Left ventricle myocardium inferior (tissue), 1 donor: ENCODE measurements at regions not wholly inside any gene's neighbourhood (a gene's known extent, or its start where the extent isn't known, plus 50 kb on each side); places are given as distances from the start of the nearest gene placed in this dataset.

Source experiments
- DNase-seq: peaks from one replicate; pipeline ENCODE4 v3.0.0-alpha.2; 2020
- H3K27ac ChIP-seq: fragments of 200-600 bp; replicated peaks from 2 replicates; pipeline ENCODE4 v1.8.0; 2021
- H3K27me3 ChIP-seq: fragments of 200-600 bp; 2 replicates; pipeline ENCODE4 v1.8.0; 2021; ENCODE audit warnings: low read depth
- H3K36me3 ChIP-seq: fragments of 200-600 bp; 2 replicates; pipeline ENCODE4 v1.8.0; 2021
- H3K4me1 ChIP-seq: fragments of 200-600 bp; 2 replicates; pipeline ENCODE4 v1.8.0; 2021
- H3K4me3 ChIP-seq: fragments of 200-600 bp; 2 replicates; pipeline ENCODE4 v1.8.0; 2021; ENCODE audit warnings: mild to moderate bottlenecking, moderate library complexity
- H3K9me3 ChIP-seq: fragments of 200-600 bp; replicated peaks from 2 replicates; pipeline ENCODE4 v1.8.0; 2021
- CTCF ChIP-seq: fragments of 200-600 bp; IDR thresholded peaks from 2 replicates; pipeline ENCODE4 v1.8.0; 2021; ENCODE audit warnings: antibody characterized with exemption, mild to moderate bottlenecking, borderline replicate concordance
- intact Hi-C: fragments of 100-400 bp; cut with micrococcal nuclease; formaldehyde crosslinking; loops from one replicate; pipeline ENCODE4 v1.11.0; 2022
- donor health status: DM: no; HTN: yes; CAD: no; lungs with severe emphysema.

GRCh38 chr7:81349044-81349443, 420.8 kb downstream of the HGF start:
- H3K4me3 ChIP-seq = no peak overlapping the region
- TF ChIP-seq CTCF = no peak
- no peaks in the 10 kb centered on the region for H3K4me1 ChIP-seq
- H3K27ac ChIP-seq = no peak overlapping the region
- DNase-seq = no peak
- H3K9me3 ChIP-seq = no peaks in the 10 kb centered on the region
- intact Hi-C loops = no loop called here
- no peaks in the 10 kb centered on the region for H3K36me3 ChIP-seq
- H3K27me3 ChIP-seq = no peaks in the 10 kb centered on the region

GRCh38 chr7:81339946-81340345, 421.1 kb upstream of the SEMA3C start:
- no peak for TF ChIP-seq CTCF
- Histone ChIP-seq H3K36me3 (no peaks in the 10 kb centered on the region), H3K27me3 (no peaks in the 10 kb centered on the region), H3K4me3 (no peak overlapping the region), H3K4me1 (no peaks in the 10 kb centered on the region), H3K27ac (no peak overlapping the region), H3K9me3 (no peaks in the 10 kb centered on the region)
- DNase-seq = no peak
- intact Hi-C loops = no loop called here

GRCh38 chr7:81333536-81333935, 414.7 kb upstream of the SEMA3C start:
- TF ChIP-seq CTCF = no peak
- H3K36me3 ChIP-seq = no peaks in the 10 kb centered on the region
- intact Hi-C loops = no loop called here
- no peak for DNase-seq
- no peak overlapping the region for H3K27ac ChIP-seq
- H3K9me3 ChIP-seq = no peaks in the 10 kb centered on the region
- H3K4me3 ChIP-seq = no peak overlapping the region
- no peaks in the 10 kb centered on the region for H3K27me3 ChIP-seq
- no peaks in the 10 kb centered on the region for H3K4me1 ChIP-seq

GRCh38 chr7:81333004-81333403, 414.2 kb upstream of the SEMA3C start:
- TF ChIP-seq CTCF = no peak

GRCh38 chr7:81331061-81332018, 412.5 kb upstream of the SEMA3C start:
- Histone ChIP-seq H3K36me3 (no peaks in the 10 kb centered on the region), H3K4me1 (no peaks in the 10 kb centered on the region), H3K9me3 (no peaks in the 10 kb centered on the region), H3K4me3 (no peak overlapping the region), H3K27me3 (no peaks in the 10 kb centered on the region), H3K27ac (no peak overlapping the region)
- no peak for DNase-seq
- intact Hi-C loops = no loop called here
- no peak for TF ChIP-seq CTCF

More at GRCh38 chr7:81333004-81333403, 414.2 kb upstream of the SEMA3C start:
- DNase-seq = no peak
- no peaks in the 10 kb centered on the region for H3K9me3 ChIP-seq
- no peaks in the 10 kb centered on the region for H3K27me3 ChIP-seq
- intact Hi-C loops = no loop called here
- no peak overlapping the region for H3K4me3 ChIP-seq
- no peaks in the 10 kb centered on the region for H3K36me3 ChIP-seq
- no peak overlapping the region for H3K27ac ChIP-seq
- H3K4me1 ChIP-seq = no peaks in the 10 kb centered on the region
